NCI-H187 (cell line): ENCODE measurements at regions not wholly inside any gene's neighbourhood (a gene's known extent, or its start where the extent isn't known, plus 50 kb on each side); places are given as distances from the start of the nearest gene placed in this dataset.

Experiments used
- DNase-seq, 2 experiments: peaks; one replicate each; lab custom pipeline; 2025; lab: John Stamatoyannopoulos, UW

- DNase-seq: no peak
These were observed 156.1 kb downstream of the DLL1 start for GRCh38 chr6:170134471-170135440.

GRCh38 chr6:170134031-170134470 is 156.8 kb downstream of the DLL1 start:
- no peak for DNase-seq

- DNase-seq: no peak
These were observed 158.3 kb downstream of the DLL1 start for GRCh38 chr6:170132561-170132991.

GRCh38 chr6:170132011-170132521 is 158.8 kb downstream of the DLL1 start:
- DNase-seq: no peak

- DNase-seq: no peak
These were observed 159.5 kb downstream of the DLL1 start for GRCh38 chr6:170131351-170131750.

- DNase-seq: no peak
These were observed 160.1 kb downstream of the DLL1 start for GRCh38 chr6:170130771-170131241.

- no peak for DNase-seq
These were observed 160.7 kb downstream of the DLL1 start for GRCh38 chr6:170130201-170130621.

- peak; percentile 57 to 67 for DNase-seq
These were observed 161.1 kb downstream of the DLL1 start for GRCh38 chr6:170129691-170130171.

- DNase-seq: no peak
These were observed 161.8 kb downstream of the DLL1 start for GRCh38 chr6:170128811-170129681.

- no peak for DNase-seq
These were observed 162.5 kb downstream of the DLL1 start for GRCh38 chr6:170128346-170128745.

GRCh38 chr6:170127151-170127550 is 163.7 kb downstream of the DLL1 start:
- DNase-seq: no peak

GRCh38 chr6:170125456-170126300 is 165.2 kb downstream of the DLL1 start:
- no peak for DNase-seq

- DNase-seq: no peak
These were observed 166.0 kb downstream of the DLL1 start for GRCh38 chr6:170124836-170125235.

- no peak for DNase-seq
These were observed 166.7 kb downstream of the DLL1 start for GRCh38 chr6:170124150-170124549.

GRCh38 chr6:170122651-170123050 is 168.2 kb downstream of the DLL1 start:
- no peak for DNase-seq

GRCh38 chr6:170117111-170117972 is 173.5 kb downstream of the DLL1 start:
- DNase-seq: no peak

GRCh38 chr6:170116636-170117035 is 174.2 kb downstream of the DLL1 start:
- DNase-seq: no peak

GRCh38 chr6:170114956-170115855 is 175.7 kb downstream of the DLL1 start:
- DNase-seq: no peak
